SK-N-DZ (cell line): ENCODE measurements at regions not wholly inside any gene's neighbourhood (a gene's known extent, or its start where the extent isn't known, plus 50 kb on each side); places are given as distances from the start of the nearest gene placed in this dataset.

ENCODE experiments used
- DNase-seq: peaks from one replicate; pipeline ENCODE4 v3.0.0-alpha.2; 2015; ENCODE audit warnings: low spot score

- DNase-seq: no peak
These were observed 535.6 kb upstream of the MEF2C start for GRCh38 chr5:89418407-89419085.

- no peak for DNase-seq
These were observed 535.0 kb upstream of the MEF2C start for GRCh38 chr5:89417990-89418389.

- no peak for DNase-seq
These were observed 534.5 kb upstream of the MEF2C start for GRCh38 chr5:89417515-89417914.

DNA sequence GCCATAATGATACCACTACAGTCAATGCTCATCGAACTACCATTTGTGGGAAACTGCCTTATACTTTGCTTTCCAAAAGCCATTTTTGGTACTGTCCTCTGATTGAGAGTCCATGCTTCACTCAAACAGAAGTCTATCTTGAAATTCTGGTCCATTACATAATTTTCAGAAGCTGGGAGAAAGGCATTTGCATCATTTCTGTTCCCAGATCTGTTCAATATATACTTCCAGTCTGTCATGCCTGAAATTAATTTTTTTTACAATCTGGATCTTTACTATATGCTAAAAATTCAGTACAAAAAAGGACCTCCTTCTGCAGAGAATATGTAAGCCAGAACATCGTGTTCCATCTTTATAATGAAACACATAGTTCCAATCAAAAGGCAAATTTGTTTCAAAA, 528.9 kb upstream of the MEF2C start:
- no peak for DNase-seq

DNA sequence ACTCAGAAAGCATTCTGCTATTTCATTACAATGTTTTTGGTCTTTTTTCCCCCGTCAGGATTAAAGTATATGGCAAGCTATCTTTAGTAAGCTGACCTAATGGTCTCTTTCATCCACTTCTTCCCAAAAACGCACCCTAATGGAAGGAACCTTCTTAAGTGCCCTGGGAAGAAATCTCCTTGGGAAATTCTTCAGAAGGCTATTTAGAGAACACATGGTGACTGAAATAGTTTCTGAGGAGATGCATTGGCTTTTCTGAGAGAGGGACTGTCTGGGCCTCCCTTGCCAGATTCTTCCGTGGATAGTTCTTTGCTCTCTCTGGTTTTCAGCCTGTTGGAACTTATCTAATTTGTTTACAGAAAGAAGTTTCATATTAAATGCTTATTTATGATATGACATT, 524.1 kb upstream of the MEF2C start:
- no peak for DNase-seq

DNA sequence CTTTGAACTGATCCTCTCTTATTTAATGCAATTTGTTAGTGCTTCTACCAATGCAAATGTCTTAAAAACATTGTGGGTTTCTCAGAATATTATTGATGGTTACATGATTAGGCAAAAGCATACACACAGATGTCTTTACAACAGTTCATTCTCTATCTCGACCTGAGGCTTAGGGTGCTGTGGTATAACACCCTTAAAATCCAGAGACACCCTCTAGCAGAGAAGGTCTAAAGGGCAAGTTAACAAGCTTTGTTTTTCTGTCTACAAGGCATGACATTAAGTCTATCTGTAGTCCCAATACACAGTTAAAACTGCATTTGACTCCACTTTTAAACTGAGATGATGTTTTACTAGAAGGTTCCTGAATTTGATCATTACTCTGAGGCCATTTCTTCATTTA, 518.7 kb upstream of the MEF2C start:
- no peak for DNase-seq

GRCh38 chr5:89401012-89401411, 518.0 kb upstream of the MEF2C start:
- no peak for DNase-seq

DNA sequence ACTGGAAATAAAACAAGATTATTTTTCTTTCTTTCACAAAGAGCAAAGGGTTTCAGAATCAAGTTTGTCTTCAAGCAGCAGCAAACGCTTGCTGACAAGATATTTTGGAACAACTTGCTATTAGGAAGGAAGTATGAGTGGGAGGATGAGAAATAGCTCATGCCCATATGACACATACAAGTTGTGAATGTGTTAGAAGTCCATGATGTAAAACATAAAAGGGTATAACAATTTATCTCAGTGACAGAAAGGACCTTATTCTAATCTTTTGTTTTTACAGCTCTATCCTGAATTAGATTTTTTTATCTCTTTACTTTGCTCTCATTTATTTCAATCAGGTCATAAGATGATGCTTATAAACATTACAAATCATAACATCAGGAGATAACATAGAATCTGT, 516.6 kb upstream of the MEF2C start:
- no peak for DNase-seq

DNA sequence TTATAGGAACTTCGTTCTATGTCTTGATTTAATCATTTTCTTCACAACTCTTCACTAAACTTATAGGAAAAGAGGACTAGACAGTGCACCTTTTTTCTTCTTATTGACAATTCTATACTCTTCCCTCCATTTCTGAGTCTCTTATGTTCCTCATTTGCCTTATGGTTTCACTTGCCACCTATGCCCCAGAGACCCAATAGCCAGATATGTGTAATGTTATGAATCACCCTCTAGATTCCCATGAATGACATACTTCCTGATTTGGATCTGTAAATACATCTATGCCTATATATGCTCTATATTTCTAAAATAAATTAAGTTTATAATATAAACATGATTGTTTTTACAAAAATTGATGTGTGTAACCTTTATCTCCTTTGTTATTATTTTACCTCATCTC, 514.1 kb upstream of the MEF2C start:
- DNase-seq: no peak

DNA sequence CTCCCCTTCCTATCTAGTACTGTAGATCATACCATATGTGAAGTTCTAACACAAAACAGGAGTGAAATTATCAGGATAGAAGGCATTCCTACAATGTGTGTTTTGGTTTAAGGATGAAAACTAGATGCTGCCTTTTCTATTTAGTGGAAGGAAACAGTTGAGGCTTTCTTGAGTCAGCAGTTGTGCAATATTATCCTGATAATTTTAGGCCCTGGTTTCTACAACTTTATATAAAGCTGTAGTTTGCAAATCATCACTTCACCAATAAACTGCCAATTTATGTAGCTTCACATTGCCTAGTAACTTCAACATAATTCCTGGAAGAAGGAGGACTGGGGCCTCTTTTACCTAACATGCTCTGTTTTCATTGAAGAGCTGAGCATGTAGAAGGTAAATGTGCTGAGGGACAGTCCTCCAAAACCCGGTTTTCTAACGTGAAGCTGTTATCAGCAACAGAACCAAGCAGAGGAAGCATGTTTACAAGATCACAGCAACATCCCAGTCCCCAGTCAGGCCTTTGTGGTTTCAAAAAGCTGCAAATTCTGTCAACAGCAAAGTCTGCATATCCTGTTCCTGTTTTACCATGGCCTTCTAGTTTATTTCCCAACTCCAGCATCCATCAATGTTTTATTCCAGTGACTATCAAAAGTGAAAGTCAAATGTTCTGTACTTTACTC, 513.4 kb upstream of the MEF2C start:
- no peak for DNase-seq

- DNase-seq: no peak
These were observed 512.1 kb upstream of the MEF2C start for GRCh38 chr5:89395111-89395510.

GRCh38 chr5:89388872-89389271, 505.9 kb upstream of the MEF2C start:
- no peak for DNase-seq

DNA sequence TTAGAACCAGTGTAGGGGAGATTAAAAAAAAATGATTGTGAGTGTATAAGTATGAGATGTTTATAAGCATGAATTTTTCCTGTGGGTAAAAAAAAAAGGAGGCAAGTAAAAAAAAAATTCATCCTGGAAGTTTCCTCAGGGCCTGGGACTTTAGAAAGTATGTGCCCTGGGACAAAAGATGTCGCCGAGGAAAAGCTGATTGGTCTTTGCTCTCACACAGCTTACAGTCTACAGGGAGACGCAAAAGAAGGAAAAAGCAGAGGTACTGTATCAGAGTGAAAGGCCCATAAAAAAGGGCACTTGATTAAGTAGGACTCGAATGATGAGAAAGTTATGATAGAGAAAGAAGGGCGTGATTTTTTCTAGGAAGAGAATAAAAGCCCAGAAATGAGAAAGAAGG, 501.4 kb upstream of the MEF2C start:
- no peak for DNase-seq

DNA sequence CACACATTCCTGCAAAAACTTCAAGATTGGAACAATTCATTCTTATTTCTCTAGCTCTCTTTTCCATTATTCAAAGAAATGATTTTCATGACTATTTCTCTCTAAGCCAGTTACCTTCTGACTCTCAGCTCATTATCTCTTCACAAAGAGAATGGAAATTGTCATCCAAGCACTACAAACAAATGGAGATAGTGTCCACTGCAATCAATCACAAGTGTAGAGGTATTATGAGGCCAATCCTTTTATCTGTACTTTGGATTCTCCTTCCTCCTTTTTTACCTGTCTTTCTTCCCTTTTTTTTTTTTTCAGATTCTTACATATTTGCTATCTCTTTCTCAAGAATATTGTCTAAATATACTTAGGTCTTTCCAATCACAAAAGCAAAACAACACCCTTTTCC, 497.7 kb upstream of the MEF2C start:
- DNase-seq: no peak

- no peak for DNase-seq
These were observed 494.9 kb upstream of the MEF2C start for GRCh38 chr5:89377767-89378455.

GRCh38 chr5:89374818-89375521, 492.0 kb upstream of the MEF2C start:
- DNase-seq: no peak

DNA sequence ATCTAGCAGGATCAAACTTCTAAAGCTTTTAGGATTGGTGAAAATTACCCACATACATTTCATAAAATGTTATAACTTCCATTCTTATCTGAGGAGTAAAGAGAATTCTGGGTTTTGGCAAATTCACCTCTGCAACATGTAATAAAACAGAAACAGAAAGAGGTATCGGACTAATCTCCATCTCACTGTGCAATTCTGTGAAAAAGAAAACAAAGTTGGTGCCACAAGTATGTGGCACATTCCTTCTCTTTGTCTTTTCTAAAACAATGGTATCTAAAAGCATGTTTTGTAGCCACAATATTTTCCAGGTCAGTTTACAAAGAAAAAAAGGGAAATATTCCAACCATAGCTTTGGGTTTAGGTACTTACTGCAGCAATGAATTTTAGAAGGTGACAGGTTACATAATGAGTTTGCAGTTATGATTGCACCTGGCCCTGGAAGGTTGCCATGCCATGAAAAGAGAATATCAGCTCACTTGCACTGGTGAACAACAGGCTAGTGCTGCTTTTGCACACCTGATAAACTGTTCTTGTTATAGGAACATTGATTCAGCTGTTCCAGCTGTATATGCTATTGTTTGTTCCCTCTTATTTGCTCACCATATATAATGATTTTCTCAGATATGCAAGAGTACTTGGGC, 491.3 kb upstream of the MEF2C start:
- no peak for DNase-seq

DNA sequence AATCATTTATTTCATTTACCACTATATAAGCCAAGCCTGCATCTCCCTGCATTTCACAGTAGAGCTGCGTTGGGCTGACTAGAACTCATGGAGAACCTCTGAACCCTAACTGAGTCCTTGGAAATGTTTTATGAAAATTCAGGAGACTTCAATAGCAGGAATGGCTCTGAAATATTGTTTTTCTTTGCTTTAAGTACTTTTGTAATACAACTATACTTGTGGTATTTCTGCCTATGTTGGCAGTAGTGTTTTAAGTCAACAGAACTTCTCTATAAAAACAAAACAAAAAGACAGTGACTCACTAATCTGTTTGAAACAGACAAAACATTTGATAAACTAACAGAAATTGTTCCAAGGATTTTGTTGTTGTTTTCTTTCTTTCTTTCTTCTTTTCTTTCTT, 489.2 kb upstream of the MEF2C start:
- no peak for DNase-seq

DNA sequence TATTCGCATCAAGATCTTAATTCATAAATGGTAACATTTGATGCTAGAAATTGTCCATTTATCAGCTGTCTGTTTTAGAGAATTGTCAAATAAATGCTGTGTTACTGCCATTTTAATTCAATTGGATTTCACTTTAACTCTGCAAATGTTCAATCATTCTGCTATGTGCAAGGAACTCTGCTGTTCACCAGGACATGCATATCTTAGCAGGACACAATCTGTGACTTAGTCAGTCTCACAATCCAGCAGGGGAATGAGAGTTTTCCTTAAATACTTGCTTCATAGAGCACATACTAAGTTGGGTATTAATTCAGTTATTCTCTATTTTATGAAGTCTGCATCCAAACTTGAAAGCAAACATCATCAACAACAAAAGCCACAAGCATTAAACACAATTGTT, 488.7 kb upstream of the MEF2C start:
- DNase-seq: peak; percentile 10

GRCh38 chr5:89359046-89359445, 476.1 kb upstream of the MEF2C start:
- no peak for DNase-seq

DNA sequence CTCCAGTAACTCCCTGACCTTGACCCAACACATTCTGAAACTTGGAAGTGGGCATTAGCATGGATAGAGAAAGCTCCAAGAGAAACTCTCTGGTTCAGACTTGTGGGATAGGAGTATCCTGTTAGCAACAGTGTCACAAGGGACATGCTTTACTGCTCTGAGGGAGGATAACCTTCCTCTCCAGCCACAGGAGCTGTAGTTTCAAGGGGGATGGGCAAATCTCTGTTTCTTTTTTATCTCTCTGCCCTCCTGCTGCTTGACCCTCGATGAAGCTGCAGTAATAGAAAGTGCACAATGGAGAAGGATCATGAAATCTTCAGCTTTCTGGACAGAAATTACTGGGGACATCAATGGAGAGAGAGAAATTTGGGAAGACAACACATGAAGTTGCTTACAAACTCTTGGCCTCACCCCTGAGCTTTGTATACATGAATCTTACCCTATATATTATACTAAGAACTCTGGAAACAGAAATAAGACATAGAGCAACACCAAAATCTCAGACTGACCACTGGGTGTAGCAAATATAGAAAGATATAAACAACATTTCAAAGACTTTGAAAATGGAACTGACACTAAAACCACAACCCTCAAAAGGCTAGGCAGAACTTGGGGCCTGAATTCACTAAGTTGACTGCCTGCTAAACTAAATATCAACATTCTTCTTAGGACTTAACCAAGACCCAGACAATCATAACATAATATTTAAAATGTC, 471.0 kb upstream of the MEF2C start:
- no peak for DNase-seq
